Neutrophil (primary cell): ENCODE measurements at regions not wholly inside any gene's neighbourhood (a gene's known extent, or its start where the extent isn't known, plus 50 kb on each side); places are given as distances from the start of the nearest gene placed in this dataset.

Source experiments
- H3K27ac ChIP-seq: fragments of 200-600 bp; sonication (generic); 2 replicates; pipeline ENCODE4 v1.5.1; 2016; ENCODE audit warnings: mild to moderate bottlenecking, moderate library complexity
- H3K27me3 ChIP-seq: fragments of 200-600 bp; sonication (generic); 2 replicates; pipeline ENCODE4 v1.6.0; 2016; ENCODE audit warnings: mild to moderate bottlenecking
- H3K36me3 ChIP-seq: fragments of 200-600 bp; sonication (generic); 2 replicates; pipeline ENCODE4 v1.5.1; 2017
- H3K4me1 ChIP-seq, 2 experiments: fragments of 200-600 bp in 1 of 2; sonication (generic) in 1 of 2; 1 replicate in 1 of 2; 2 replicates in 1 of 2; pipeline versions ENCODE4 v1.5.1 to v1.6.1; 2013 to 2016; ENCODE audit warnings: low read depth in 1 of 2, low read length in 1 of 2, mild to moderate bottlenecking in 1 of 2, moderate library complexity in 1 of 2; ENCODE audit not compliant: control insufficient read depth in 1 of 2, insufficient read depth in 1 of 2
- H3K4me3 ChIP-seq, 2 experiments: fragments of 200-600 bp in 1 of 2; sonication (generic) in 1 of 2; 1 replicate in 1 of 2; 2 replicates in 1 of 2; pipeline ENCODE4 v1.5.1; 2013 to 2016; ENCODE audit warnings: low read depth in 1 of 2, low read length in 1 of 2, mild to moderate bottlenecking in 1 of 2, moderate library complexity in 1 of 2
- H3K9me3 ChIP-seq: fragments of 200-600 bp; sonication (generic); 2 replicates; pipeline ENCODE4 v1.5.1; 2016
- TF ChIP-seq, protein P1 (sequence below): fragments of 200-600 bp; sonication (generic); IDR thresholded peaks from 2 replicates; pipeline ENCODE4 v1.5.1; 2016; ENCODE audit warnings: antibody characterized with exemption

GRCh38 chr1:195580988-195581387 lies 1027.3 kb downstream of the KCNT2 start:
- Histone ChIP-seq H3K4me3 (no peak overlapping the region), H3K4me1 (no peaks in the 10 kb centered on the region), H3K9me3 (no peaks in the 10 kb centered on the region), H3K36me3 (no peaks in the 10 kb centered on the region), H3K27me3 (no peaks in the 10 kb centered on the region), H3K27ac (no peak overlapping the region)
- TF ChIP-seq, protein P1, sequence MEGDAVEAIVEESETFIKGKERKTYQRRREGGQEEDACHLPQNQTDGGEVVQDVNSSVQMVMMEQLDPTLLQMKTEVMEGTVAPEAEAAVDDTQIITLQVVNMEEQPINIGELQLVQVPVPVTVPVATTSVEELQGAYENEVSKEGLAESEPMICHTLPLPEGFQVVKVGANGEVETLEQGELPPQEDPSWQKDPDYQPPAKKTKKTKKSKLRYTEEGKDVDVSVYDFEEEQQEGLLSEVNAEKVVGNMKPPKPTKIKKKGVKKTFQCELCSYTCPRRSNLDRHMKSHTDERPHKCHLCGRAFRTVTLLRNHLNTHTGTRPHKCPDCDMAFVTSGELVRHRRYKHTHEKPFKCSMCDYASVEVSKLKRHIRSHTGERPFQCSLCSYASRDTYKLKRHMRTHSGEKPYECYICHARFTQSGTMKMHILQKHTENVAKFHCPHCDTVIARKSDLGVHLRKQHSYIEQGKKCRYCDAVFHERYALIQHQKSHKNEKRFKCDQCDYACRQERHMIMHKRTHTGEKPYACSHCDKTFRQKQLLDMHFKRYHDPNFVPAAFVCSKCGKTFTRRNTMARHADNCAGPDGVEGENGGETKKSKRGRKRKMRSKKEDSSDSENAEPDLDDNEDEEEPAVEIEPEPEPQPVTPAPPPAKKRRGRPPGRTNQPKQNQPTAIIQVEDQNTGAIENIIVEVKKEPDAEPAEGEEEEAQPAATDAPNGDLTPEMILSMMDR: no peak

DNA sequence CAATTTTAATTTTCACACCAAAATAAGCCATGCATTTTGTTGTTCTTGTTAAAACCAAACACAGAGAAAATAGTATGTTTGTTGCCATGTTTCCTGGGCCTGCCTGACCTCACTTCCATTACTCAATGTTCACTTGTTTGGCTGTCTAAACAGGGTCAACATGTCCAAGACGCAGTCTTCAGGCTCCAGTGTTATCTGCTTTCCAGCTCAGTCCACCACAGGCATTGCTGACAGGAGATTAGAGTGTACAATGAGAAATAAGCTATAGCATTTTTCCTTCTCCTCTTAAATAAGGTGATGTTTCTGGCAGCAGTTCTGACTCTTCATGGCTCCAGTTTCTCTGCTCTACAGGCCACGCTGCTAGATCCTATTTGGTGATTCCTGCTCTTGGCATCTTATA lies 1030.5 kb downstream of the KCNT2 start:
- Histone ChIP-seq H3K4me1 (no peaks in the 10 kb centered on the region), H3K9me3 (no peaks in the 10 kb centered on the region)
- TF ChIP-seq, protein P1: no peak

GRCh38 chr1:195576641-195577040 lies 1031.6 kb downstream of the KCNT2 start:
- Histone ChIP-seq H3K27me3 (no peaks in the 10 kb centered on the region), H3K4me3 (no peak overlapping the region), H3K36me3 (no peaks in the 10 kb centered on the region), H3K9me3 (no peaks in the 10 kb centered on the region), H3K4me1 (no peaks in the 10 kb centered on the region), H3K27ac (no peak overlapping the region)
- TF ChIP-seq, protein P1: no peak

More for the DNA sequence above, 1030.5 kb downstream of the KCNT2 start:
- no peaks in the 10 kb centered on the region for H3K27me3 ChIP-seq
- H3K4me3 ChIP-seq: no peak overlapping the region
- no peak overlapping the region for H3K27ac ChIP-seq
- H3K36me3 ChIP-seq: no peaks in the 10 kb centered on the region

DNA sequence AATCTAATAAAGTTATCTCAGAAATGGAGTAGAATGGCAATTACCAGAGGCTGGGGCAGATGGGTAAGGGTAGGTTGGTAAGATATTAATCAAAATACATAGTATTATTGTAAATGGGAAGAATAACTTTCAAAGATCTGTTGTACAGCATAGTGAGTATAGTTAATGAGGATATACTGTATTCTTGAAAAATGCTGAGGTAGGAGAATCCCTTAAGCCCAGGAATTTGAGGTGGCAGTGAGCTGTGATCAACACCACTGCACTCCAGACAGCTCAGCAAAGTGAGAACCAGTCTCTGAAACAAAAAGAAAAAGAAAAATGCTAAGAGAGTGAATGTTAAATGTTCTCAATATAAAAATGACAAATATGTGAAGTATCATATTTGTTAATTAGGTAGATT lies 1033.7 kb downstream of the KCNT2 start:
- H3K27me3 ChIP-seq: no peaks in the 10 kb centered on the region
- H3K4me1 ChIP-seq: no peaks in the 10 kb centered on the region
- no peak overlapping the region for H3K4me3 ChIP-seq
- TF ChIP-seq, protein P1: no peak
- H3K27ac ChIP-seq: no peak overlapping the region
- H3K9me3 ChIP-seq: no peaks in the 10 kb centered on the region
- H3K36me3 ChIP-seq: no peaks in the 10 kb centered on the region

- Histone ChIP-seq H3K9me3 (no peaks in the 10 kb centered on the region), H3K27me3 (no peaks in the 10 kb centered on the region), H3K27ac (no peak overlapping the region), H3K36me3 (no peaks in the 10 kb centered on the region), H3K4me1 (no peaks in the 10 kb centered on the region), H3K4me3 (no peak overlapping the region)
- TF ChIP-seq, protein P1: no peak
These were observed 1038.3 kb downstream of the KCNT2 start for GRCh38 chr1:195569934-195570333.

DNA sequence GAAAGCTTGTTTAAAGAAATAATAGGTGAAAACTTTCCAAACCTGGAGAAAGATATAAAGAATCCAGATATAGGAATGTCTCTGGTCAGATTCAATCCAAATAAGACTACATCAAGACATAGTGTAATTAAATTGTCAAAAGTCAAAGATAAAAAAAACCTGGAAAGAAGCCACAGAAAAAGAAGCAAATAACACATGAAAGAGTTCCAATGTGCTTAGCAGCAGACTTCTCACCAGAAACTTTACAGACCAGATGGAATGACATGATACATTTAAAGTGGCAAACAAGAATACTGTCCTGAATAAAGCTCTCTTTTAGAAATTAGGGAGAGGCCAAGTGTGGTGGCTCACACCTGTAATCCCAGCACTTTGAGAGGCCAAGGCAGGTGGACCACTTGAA lies 1039.9 kb downstream of the KCNT2 start:
- TF ChIP-seq, protein P1: no peak
- H3K27ac ChIP-seq: no peak overlapping the region
- H3K4me3 ChIP-seq: no peak overlapping the region

More for the DNA sequence above, 1039.9 kb downstream of the KCNT2 start:
- Histone ChIP-seq H3K27me3 (no peaks in the 10 kb centered on the region), H3K36me3 (no peaks in the 10 kb centered on the region), H3K9me3 (no peaks in the 10 kb centered on the region), H3K4me1 (no peaks in the 10 kb centered on the region)
